NCI-H2196 treated with DMSO at 0.1 percent for 48 hours (cell line): ENCODE measurements at regions not wholly inside any gene's neighbourhood (a gene's known extent, or its start where the extent isn't known, plus 50 kb on each side); places are given as distances from the start of the nearest gene placed in this dataset.

Experiments used
- DNase-seq: peaks from one replicate; lab custom pipeline; 2025; ENCODE audit not compliant: unreplicated experiment; lab: John Stamatoyannopoulos, UW

DNA sequence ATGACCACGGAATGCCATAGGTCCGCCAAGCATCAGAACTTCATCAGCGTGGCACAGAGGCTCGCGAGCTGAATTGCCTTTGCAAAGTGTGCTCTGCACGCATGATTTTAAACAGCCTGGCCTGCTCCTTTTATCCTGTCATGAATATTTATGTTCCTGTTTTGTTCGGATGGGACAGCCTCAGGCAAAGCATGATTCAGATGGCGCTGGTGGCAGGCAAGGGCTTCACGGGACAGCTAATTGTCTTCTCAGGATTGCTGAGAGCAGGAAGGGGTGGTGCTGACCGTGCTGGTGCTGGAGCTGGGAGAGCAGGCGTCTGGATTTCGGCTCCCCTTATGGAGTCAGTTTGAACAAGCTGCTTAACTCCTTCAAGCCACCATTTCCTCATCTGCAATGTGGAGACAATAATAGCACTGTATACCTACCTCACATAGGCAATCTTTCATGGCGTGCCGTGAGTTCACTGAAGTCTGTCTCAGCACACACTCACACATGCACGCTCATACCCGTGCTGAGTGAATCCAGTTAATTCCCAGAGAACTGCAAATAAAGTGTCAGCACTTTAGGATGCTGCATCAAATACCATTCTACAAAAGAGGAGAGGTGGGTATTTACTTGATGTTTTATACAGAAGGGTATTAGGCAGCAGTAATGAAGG lies 79.7 kb upstream of the APCDD1 start:
- no peak for DNase-seq

DNA sequence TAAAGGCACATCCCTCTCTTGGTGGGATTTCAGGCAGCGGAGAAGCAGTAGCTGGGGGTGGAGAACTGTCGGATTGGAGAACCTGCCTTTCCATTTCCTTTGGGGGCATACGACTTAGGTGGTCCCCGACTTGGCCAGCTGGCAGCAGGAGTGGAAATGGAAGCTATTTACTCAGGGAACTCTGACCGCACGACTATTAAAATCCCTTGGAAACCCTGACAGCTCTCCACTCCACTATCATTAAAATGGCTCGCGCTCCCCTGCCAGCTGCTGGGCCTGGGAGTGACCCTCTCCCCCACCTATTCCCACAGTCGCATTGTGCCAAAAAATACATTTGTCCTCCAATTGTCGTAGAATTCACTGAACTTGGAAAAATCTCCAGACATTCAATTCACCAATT lies 77.7 kb upstream of the APCDD1 start:
- no peak for DNase-seq

DNA sequence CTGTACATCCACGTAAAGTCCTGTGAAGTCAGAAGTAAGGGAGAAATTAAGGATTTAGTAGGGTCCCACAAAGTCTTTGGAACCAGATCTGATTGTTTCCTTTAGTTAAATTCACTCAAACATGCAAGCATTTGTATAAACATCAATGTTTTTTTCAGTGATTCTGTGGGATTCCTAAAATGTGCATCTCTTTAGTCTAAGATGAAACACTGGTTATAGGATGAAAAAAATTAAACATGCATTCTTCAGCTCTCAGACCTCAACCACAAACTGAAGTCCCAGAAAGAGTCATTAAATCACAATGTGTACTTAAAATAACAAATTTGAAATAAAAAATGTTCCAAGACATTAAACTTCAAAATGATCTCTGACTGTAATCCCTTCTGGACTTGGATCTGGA lies 76.5 kb upstream of the APCDD1 start:
- DNase-seq: no peak

DNA sequence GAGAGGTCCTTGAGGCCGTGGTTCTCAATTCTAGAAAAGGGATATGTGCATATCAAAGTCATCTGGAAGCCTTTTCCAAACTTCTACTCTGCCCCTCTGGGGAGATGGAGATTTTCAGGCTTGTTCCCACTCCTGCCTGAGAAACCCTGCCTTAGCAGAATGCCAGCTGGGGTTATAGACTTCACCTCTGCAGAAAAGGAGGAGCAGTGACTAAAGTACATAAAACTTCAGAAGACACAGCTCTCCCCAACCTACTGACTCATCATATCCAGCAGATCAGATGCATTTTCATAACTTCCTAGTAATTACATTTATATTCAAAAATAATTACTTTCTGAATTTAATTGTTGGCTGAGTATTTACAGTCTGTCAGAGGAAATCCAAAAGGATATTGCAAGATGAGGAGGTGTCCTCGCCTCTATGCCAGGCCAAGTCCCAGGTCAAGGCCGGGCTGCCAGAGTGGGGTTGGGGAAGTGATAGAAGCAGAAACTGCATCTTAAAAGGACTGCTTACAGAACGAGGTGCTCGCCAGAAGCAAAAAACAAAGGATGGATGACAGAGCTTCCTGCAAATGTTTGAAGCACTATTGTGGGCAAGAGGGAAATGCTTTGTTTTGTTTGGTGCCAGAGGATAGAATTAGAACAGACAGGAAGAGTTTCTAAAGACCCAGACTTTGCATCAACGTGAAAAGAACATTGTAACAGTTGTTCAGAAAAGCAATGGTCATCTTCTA lies 75.6 kb upstream of the APCDD1 start:
- no peak for DNase-seq

DNA sequence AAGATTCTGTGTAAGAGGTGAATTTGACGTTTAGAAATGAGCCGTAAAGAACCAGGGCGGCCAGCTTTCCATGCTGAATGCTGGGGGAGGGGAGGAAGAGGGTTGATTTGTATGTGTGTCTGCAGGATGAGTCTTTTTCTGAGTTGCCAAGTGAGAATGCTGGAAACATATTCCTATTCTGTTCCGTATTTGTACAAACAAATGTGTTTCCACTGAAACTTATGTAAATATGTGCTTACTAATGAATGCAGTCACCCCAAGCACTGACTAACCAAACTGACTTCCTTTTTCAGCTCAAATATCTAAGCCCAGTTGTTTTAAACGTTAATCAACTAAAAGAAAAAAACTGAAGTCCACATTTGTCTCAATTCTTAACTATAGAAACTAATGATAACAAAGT lies 74.9 kb upstream of the APCDD1 start:
- DNase-seq: no peak

DNA sequence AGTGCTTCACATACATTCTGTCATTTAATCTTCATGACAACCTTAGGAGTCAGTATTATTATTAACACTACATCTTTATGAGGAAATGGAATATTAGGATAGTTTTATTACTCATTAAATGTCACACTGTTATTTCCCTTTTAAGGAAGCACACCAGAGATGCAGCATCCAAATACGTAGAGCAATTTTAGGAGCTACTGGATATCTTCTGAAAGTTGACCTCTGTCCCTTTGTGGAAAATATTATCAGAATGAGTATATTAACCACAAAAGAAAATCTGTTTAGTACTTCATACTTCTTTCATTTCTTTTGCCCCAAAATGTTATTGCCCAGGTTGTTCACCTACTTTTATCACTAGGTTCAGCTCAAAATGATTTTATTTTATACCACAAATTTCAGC lies 72.9 kb upstream of the APCDD1 start:
- no peak for DNase-seq

DNA sequence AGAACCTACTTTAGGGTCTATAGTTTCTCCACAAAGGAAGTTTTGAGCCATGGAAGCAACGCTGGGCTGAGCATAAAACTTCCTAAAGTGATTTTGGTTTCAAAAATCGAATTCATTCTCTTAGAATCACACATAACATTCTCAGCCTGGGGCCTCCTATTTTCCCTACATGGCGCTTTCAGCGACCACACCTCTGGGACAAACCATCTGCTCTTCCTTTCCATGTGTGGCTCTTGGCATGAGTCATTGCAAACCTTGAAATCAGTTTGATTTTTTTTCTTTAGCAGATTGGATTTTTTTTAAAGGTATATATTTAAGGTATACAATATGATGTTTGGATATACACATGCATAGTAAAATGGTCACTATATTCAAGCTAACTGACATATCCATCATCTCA lies 72.5 kb upstream of the APCDD1 start:
- no peak for DNase-seq

DNA sequence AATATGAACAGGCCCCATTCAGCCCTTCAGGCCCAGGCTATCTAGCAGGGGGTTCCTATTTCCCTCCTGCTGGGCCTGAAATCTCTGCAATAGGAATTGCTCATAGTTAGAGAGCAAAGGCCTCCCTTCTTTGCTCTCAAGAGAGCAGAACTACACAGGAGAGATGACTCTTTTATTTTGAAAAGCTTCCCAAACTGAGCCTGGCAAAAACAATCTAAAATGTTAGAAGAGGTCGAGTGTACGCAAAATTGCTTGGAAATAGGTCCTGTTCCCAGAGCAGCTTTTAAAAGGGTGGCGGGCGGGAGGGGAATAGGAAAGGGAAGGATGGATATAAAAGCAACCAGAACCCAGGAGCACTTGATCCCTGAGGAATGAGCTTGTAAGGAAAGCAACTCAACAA lies 68.4 kb upstream of the APCDD1 start:
- DNase-seq: no peak

DNA sequence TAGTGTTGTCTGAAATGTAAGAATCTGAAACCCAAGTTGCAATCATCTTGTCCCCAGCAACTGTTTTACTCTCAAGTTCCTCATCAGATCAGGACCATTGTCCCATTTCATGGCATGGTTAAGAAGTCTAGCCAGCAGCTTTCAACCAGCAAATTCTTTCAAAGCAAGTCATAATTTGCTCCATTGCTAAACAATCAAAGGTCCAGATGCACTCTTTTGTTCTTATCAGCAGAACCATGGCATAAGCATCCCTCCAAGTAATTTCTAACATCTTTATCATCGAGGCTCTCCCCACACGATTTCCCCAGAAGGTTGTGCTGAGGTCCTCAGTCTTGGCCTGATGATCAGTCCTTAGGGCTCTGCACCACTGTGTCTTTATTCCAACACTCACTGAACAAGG lies 67.5 kb upstream of the APCDD1 start:
- no peak for DNase-seq

DNA sequence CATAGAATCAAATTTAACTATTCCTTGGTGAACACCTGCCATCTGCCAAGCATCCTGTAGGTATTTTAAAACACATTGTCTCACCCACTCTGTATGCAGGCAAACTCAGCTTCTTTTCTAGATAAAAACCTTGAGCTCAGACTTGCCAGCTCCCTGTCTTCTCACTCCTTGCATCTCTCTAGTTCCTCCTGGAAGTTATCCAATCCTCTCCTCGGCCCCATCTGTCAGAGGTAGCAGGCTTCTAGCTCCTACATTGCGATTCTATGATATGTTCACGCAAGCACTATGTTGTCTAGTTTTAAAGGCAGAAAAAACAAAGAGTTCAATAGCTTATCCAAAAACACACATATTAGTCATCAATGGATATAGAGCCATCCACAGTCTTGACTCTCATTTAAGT lies 67.0 kb upstream of the APCDD1 start:
- DNase-seq: no peak

DNA sequence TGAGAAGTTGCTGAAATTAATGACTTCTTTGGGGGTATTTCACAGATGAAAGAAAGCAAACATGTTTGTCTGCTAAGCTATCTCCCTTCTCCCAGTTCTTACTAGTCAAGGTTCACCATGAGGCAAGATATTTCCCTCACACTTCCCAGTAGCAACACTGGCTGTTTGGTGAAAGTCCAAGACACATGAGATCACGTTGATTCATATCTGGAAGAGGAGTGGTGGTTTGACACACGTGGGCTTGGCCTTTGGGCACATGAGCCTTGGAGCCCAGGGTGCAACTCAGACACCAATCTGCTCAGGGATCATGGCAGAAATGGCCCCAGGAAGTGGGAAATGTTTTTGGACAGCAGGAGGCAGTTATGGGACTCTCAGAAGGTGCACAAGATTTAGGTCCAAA lies 66.1 kb upstream of the APCDD1 start:
- DNase-seq: no peak

DNA sequence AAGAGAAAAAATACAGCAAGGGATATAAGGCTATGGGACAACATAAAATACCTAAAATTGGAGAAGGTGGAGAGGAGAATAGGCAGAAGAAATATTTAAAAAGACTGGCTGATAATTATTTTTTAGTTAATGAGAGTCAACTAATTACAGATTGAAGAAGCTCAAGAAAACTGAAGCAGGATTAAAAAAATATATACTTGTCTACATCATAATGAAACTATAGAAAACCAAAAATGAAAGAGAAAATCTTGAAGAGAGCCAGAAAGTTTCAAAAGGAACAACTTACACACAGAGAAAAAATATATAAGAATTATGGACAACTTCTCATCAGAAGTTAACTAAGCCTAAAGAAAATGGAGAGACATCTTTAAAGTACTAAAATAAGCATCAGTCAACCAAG lies 62.9 kb upstream of the APCDD1 start:
- DNase-seq: no peak

DNA sequence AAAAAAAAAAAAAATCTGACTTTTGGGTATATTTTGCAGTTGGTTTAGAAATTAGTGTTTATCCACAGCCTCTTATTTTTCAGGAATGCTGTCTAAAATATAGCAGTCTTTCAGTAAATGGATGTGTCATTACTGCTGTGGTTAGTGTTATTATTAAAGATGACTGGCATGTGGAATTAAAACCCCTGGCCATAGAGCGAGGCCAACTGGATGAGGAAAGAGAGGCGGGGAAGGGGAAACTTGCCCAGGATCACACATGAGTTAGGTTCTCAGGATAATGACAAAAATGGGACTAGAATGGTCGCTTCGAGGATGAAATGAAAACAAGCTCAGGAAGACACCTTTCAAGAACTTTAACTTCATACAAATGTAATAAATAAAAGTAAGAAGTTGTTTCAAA lies 57.4 kb upstream of the APCDD1 start:
- DNase-seq: no peak

DNA sequence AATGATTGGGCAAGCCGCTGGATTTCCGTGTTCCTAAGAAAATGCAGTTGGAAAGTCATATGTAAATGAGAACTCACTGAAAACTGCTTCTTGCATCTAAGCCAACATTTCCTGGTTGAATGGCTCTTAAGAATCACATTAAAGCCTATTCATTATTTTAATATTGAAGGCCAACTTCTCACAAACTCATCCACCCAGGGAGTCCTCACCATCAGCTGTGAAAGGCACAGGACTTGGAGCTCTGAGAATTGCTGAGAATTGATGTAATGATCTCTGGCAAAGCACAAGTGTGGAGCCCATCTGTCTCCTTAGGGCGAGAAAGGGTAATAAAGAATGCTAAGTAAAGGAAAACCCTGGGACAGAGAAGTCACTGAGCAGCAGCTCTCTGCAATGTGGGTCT lies 55.9 kb upstream of the APCDD1 start:
- DNase-seq: no peak

DNA sequence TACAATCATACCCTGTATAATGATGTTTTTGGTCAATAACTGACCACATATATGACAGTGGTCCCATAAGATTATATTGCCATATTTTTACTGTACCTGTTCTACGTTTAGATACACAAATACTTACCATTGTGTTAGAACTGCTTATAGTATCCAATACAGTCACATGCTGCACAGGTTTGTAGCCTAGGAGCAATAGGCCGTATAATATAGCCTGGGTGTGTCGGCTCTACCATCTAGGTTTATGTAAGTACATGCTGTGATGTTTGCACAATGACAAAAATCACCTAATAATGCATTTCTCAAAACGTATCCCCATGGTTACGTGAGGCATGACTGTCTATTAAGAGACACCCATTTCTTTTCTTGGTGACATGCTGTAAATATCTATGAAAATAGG lies 55.0 kb upstream of the APCDD1 start:
- DNase-seq: no peak

DNA sequence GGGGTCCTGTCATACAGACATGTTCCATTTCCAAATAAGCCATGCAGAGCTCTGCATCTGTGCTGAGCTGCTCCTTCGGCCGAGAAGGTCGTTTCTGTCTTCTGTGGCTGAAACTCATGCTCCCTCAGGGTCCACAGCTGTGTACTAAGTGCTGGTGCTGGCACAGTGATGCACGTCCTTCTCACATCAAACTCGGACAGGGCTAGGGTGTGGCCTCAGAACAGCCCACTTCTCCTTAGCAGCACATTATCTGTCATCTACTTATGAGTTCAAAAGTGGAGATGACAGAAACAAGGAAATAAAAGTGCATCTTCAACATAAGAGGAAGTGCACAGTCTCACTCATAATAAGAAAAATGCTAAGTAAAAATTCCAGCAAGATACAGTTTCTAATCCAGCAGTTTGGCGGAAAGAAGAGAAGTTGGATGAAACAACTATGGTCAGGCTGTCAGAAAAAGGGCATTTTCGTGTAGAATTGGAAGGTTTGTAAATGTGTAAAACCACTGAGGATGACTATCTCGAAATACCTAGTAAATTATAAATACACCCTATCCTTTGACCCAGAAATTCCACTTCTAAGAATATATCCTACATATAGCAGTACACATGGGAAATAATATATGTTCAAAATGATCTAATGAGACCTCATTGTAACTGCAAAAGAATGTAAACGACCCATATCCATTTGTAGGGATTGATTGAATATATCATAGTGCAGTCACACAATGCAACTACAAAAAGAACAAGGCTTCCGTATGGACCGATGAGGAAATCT lies 53.7 kb upstream of the APCDD1 start:
- no peak for DNase-seq

DNA sequence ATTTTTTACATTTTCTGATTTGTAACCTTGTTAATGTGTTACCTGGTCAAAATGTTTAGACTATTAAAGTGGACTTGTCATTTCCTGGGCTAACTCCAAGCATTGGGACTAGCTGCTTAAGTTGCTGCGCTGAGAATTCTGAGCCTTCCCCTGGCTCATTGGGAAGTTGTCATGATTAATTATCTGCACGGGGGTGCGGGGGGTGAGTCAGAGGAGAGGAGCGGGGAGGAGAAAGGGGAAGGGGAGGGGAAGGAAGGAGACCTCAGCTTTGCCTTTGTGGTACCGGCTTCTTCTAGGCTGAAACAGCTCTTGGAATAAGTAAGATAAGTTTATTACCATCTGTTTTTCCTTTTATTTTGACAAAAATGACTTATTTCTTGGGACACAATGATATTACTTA lies 52.9 kb upstream of the APCDD1 start:
- DNase-seq: no peak

DNA sequence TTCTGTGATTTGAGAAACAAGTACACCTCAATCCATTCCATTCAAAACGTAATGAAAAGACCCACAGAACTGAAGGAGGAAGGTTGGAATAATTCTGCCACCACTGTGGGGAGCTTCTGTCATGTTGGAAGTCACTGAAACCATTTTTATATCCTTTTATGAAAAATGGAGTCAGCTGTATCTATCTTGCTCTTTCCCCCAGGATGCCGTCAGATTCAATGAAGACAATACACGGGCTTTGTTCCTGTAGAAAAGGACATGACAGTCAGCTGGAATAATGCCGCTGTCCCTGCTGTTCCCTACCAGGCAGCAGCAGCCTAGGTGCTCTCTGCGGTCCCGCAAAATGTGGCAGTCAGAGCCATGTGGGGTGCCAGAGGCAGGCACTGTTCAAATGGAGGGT lies 52.5 kb upstream of the APCDD1 start:
- DNase-seq: no peak

DNA sequence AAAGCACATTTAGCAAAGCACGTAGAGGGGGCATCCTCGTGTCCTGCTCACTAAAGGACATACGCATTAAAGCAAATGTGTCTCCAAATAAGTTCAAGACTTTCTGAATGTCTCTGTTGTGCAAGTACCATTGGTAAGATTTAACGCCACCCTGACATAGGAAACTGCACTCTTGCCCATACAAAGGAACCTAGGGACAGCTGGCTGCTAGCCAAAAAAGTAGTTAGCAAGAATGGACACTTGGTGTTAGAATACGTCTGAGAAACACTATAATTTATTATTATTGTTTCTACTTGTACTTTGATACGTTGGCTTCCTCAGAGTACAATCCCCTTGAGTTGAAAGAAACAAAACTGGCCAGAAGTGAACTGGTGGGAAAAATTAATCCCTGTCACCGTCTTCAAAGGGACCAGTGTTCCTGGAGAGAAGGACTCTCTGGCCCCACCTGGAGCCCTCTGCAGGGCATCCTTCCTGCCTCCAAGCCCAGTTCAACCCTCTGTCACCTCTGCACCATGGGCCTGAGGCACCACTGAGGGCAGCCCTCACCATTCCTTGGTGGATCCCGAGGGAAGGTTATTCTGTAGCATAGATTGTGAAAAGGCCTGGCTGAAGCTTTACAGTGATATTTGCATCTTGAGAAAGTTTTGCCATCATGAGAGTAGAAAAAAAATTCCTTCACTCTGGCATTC lies 51.4 kb upstream of the APCDD1 start:
- no peak for DNase-seq

DNA sequence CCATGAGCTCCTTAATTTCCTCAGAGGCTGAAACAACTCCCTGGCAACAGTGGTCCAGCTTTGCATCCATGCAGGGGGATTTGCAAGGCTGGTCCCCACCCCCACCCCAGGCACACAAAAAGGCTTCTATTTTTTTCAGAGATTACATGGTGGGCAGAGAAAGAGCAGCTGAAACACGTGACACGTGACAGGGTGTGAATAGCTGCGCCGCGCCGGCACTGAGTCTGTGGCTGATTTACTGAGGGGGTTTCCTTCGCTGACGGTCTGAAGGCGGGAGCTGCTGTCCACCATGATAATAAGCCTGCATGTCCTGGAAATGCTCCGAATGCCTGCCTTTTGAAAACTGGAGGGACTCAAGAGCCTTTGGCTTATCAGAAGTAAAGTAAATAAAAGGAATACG lies 50.7 kb upstream of the APCDD1 start:
- no peak for DNase-seq

DNA sequence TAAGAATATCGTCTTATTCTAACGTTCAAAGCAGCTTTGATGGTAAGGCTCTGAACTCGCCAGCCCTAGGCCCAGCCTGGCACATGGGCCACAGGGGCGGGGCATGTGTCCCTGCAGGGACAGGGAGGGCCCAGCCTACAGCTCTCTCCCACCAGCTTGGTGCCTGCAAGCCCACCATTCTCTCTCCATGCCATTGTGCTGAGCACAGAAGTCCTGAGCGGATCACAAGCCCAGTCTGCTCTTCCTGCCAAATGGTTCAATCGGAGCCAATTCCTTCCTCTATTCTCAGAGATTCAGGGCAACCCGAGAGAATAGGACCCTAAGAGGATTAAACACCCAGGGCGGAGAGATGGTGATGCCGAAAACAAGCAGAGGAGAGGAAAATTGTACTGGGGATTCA lies 50.3 kb upstream of the APCDD1 start:
- DNase-seq: no peak
